HepG2 (cell line): ENCODE measurements at regions not wholly inside any gene's neighbourhood (a gene's known extent, or its start where the extent isn't known, plus 50 kb on each side); places are given as distances from the start of the nearest gene placed in this dataset.
A peak's percentile ranks its signal among the peaks of the same experiment; 100 is the strongest.
"Not testable (repeated sequence)": the region's sequence is repeated elsewhere in the genome, so short reads cannot be mapped to it uniquely, and the experiment has no call there.

Experiments used
- ATAC-seq: fragments of 200-7000 bp; cut with Tn5 transposase; 3 replicates; pipeline ENCODE4 v1.9.1; 2020; ENCODE audit warnings: mild to moderate bottlenecking, moderate library complexity
- BruUV-seq: library from RNA; stranded (reverse); fragments of 400-500 nt; replicated peaks from 2 replicates; lab custom pipeline; 2021; lab: Mats Ljungman, UMichigan
- CTCF ChIA-PET: fragments of 300-600 bp; formaldehyde crosslinking; extraction: SDS; loops from one replicate; lab custom pipeline; 2021; ENCODE audit warnings: low total read pairs, inconsistent platforms, low intra/inter-chr PET ratio; lab: Yijun Ruan, JAX
- POLR2A ChIA-PET: fragments of 350-600 bp; sonication (Branson Sonifier 250); formaldehyde crosslinking; loops from one replicate; lab custom pipeline; 2020; ENCODE audit warnings: antibody characterized with exemption, inconsistent platforms; lab: Yijun Ruan, JAX
- DNase-seq: peaks from one replicate; pipeline ENCODE4 v3.0.0-alpha.2; 2015; ENCODE audit warnings: low spot score
- FAIRE-seq: peaks from 3 replicates; lab custom pipeline; 2011; peaks lifted over from hg19 to GRCh38; lab: Jason Lieb, UNC
- H2AFZ ChIP-seq: one replicate; pipeline ENCODE4 v1.6.1; 2011; ENCODE audit warnings: low read length, inconsistent platforms
- H3K27ac ChIP-seq: fragments of 300-600 bp; 3 replicates; pipeline ENCODE4 v1.8.0; 2011; ENCODE audit warnings: mixed run types, mild to moderate bottlenecking, mixed read lengths, low read length, inconsistent platforms; ENCODE audit not compliant: insufficient read depth; ENCODE audit errors: extremely low read length
- H3K27me3 ChIP-seq, 2 experiments: fragments of 200-600 bp in 1 of 2; 2 replicates in 1 of 2; 3 replicates in 1 of 2; pipeline versions ENCODE4 v1.6.0 to v1.8.0; 2011; ENCODE audit warnings: low read length in 2 of 2, mild to moderate bottlenecking in 2 of 2, moderate library complexity in 2 of 2, inconsistent platforms in 1 of 2; ENCODE audit not compliant: insufficient read depth in 2 of 2, control insufficient read depth in 1 of 2
- H3K36me3 ChIP-seq, 2 experiments: fragments of 200-600 bp in 1 of 2; replicated peaks in 1 of 2; 2 replicates in 1 of 2; 3 replicates in 1 of 2; pipeline versions ENCODE4 v1.5.1 to v1.8.0; 2011; ENCODE audit warnings: low read length in 2 of 2, inconsistent platforms in 1 of 2; ENCODE audit not compliant: insufficient read depth in 2 of 2, control insufficient read depth in 1 of 2
- H3K4me1 ChIP-seq: 2 replicates; pipeline ENCODE4 v1.5.1; 2012; ENCODE audit warnings: low read length, inconsistent platforms; ENCODE audit not compliant: insufficient read depth
- H3K4me2 ChIP-seq: 2 replicates; pipeline ENCODE4 v1.6.0; 2011; ENCODE audit warnings: low read depth, low read length, inconsistent platforms
- H3K4me3 ChIP-seq, 3 experiments: fragments of 200-600 bp in 1 of 3; sonication (generic), shearing (Covaris generic) in 1 of 3; replicated peaks in 1 of 3; 2 replicates each; pipeline ENCODE4 v1.5.1; 2011 to 2016; ENCODE audit warnings: low read length in 3 of 3, inconsistent platforms in 2 of 3, low read depth in 2 of 3, mild to moderate bottlenecking in 2 of 3, control low read depth in 1 of 3, mixed read lengths in 1 of 3; ENCODE audit not compliant: insufficient read depth in 1 of 3
- H3K79me2 ChIP-seq: one replicate; pipeline ENCODE4 v1.6.1; 2011; ENCODE audit warnings: low read length, inconsistent platforms; ENCODE audit not compliant: insufficient read depth
- H3K9ac ChIP-seq: 2 replicates; pipeline ENCODE4 v1.6.0; 2011; ENCODE audit warnings: mild to moderate bottlenecking, low read depth, low read length, inconsistent platforms; ENCODE audit not compliant: insufficient read depth
- H3K9me3 ChIP-seq: 2 replicates; pipeline ENCODE4 v1.5.1; 2012; ENCODE audit warnings: mild to moderate bottlenecking, low read length
- H4K20me1 ChIP-seq: 2 replicates; pipeline ENCODE4 v1.6.0; 2011; ENCODE audit warnings: inconsistent platforms, mild to moderate bottlenecking, low read length, moderate library complexity; ENCODE audit not compliant: insufficient read depth
- MED13 ChIP-seq: sonication (generic); formaldehyde crosslinking; IDR thresholded peaks from 2 replicates; pipeline ENCODE4 v1.5.0; 2020; ENCODE audit warnings: missing genetic modification reagents
- ZNF160 ChIP-seq: sonication (generic); formaldehyde crosslinking; IDR thresholded peaks from 2 replicates; pipeline ENCODE4 v1.8.0; 2022; ENCODE audit warnings: mild to moderate bottlenecking, inconsistent platforms, missing genetic modification reagents
- WGBS: methylation state at CpG from one replicate; pipeline ENCODE4 v1.1.6; 2017; ENCODE audit warnings: low lambda C conversion rate; 5-methylcytosine and 5-hydroxymethylcytosine counted together
- in situ Hi-C: cut with HindIII; loops from 2 replicates; pipeline ENCODE4 v1.10.0; 2017; ENCODE audit warnings: low pct_unique_long_range_greater_than_20kb; ENCODE audit not compliant: extremely low pct_ligation_motif_present
- intact Hi-C: fragments of 100-400 bp; cut with micrococcal nuclease; formaldehyde crosslinking; loops from one replicate; pipeline ENCODE4 v1.10.0; 2022; ENCODE audit not compliant: unreplicated experiment

DNA sequence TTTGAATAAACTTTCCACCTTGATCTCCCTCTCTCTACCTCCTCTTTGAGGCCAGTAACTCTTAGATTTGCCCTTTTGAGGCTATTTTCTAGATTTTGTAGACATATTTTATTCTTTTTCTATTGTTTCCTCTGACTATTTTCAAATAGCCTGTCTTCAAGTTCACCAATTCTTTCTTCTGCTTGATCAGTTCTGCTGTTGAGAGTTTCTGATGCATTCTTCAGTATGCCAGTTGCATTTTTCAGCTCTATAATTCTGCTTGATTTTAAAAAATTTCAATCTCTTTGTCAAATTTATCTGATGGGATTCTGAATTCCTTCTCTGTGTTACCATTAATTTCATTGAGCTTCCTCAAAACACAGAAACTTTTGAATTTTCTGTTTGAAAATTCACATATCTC is 257.5 kb downstream of the HAPSTR1 start:
- TF ChIP-seq ZNF160 (CRISPR knock-in tag) (peak; percentile 98), MED13 (CRISPR knock-in tag) (no peak)
- TF ChIP-seq, all 625 proteins: peak for 1
- Histone ChIP-seq H3K36me3 (no peaks in the 10 kb centered on the region), H3K9ac (no peak overlapping the region), H3K4me2 (no peak overlapping the region), H3K27me3 (no peaks in the 10 kb centered on the region), H4K20me1 (no peaks in the 10 kb centered on the region), H3K27ac (no peak overlapping the region), H3K4me3 (no peak overlapping the region), H3K9me3 (peaks cover 10% of the 10 kb centered on the region), H3K79me2 (no peaks in the 10 kb centered on the region), H2AFZ (no peak overlapping the region), H3K4me1 (no peaks in the 10 kb centered on the region)
- no peak for FAIRE-seq
- no peak for ATAC-seq
- intact Hi-C loops (no loop called here), in situ Hi-C loops (no loop called here)
- no TSS peak for BruUV-seq
- CTCF ChIA-PET, result no interaction called here
- POLR2A ChIA-PET, result no interaction called here
- no peak for DNase-seq

DNA sequence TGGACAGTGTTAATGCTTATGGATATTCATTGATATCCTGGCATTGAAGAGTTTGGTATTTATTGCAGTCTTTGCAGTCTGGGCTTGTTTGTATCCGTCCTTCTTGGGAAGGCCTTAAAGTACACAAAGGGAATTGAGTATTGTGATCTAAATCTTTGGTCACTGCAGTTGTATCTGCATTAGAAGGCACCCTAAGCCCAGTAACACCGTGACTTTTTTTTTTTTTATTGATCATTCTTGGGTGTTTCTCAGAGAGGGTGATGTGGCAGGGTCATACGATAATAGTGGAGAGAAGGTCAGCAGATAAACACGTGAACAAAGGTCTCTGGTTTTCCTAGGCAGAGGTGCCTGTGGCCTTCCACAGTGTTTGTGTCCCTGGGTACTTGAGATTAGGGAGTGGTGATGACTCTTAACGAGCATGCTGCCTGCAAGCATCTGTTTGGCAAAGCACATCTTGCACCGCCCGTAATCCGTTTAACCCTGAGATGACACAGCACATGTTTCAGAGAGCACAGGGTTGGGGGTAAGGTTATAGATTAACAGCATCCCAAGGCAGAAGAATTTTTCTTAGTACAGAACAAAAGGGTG is 258.0 kb downstream of the HAPSTR1 start:
- H3K4me1 ChIP-seq, in situ Hi-C loops, H4K20me1 ChIP-seq, BruUV-seq, H3K79me2 ChIP-seq, FAIRE-seq, H3K27me3 ChIP-seq, H3K27ac ChIP-seq, H3K4me3 ChIP-seq, intact Hi-C loops, DNase-seq, ATAC-seq, H3K4me2 ChIP-seq, H2AFZ ChIP-seq, H3K36me3 ChIP-seq, CTCF ChIA-PET, POLR2A ChIA-PET, H3K9ac ChIP-seq: not testable (repeated sequence)
- WGBS, result 12% methylated on average over 8 of the region's 8 CpGs
- peaks cover 10% of the 10 kb centered on the region for H3K9me3 ChIP-seq

DNA sequence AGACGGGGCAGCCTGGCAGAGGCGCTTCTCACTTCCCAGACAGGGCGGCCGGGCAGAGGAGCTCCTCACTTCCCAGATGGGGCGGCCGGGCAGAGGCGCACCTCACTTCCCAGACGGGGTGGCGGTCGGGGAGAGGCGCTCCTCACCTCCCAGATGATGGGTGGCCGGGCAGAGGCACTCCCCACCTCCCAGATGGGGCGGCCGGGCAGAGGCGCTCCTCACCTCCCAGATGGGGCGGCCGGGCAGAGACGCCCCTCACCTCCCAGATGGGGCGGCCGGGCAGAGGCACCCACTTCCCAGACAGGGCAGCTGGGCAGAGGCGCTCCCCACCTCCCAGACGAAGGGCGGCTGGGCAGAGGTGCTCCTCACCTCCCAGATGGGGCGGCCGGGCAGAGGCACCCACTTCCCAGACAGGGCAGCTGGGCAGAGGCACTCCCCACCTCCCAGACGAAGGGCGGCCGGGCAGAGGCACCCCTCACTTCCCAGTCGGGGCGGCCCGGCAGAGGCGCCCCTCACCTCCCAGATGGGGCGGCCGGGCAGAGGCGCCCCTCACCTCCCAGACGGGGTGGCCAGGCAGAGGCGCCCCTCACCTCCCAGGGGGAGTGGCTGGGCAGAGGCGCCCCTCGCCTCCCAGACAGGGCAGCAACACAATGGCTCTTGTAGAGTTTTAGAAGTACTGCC is 258.8 kb downstream of the HAPSTR1 start:
- FAIRE-seq, H3K4me3 ChIP-seq, POLR2A ChIA-PET, H3K4me1 ChIP-seq, H3K4me2 ChIP-seq, H3K27ac ChIP-seq, H3K79me2 ChIP-seq, BruUV-seq, intact Hi-C loops, in situ Hi-C loops, H3K27me3 ChIP-seq, ATAC-seq, CTCF ChIA-PET, H4K20me1 ChIP-seq, H2AFZ ChIP-seq, H3K36me3 ChIP-seq, DNase-seq, H3K9ac ChIP-seq: not testable (repeated sequence)
- 82% methylated on average over 18 of the region's 39 CpGs for WGBS
- H3K9me3 ChIP-seq, result peaks cover 11% of the 10 kb centered on the region
